Liver (tissue), 8 donors: ENCODE measurements at regions not wholly inside any gene's neighbourhood (a gene's known extent, or its start where the extent isn't known, plus 50 kb on each side); places are given as distances from the start of the nearest gene placed in this dataset.

Source experiments
- DNase-seq: peaks from one replicate; pipeline ENCODE4 v3.0.0-alpha.2; 2017; ENCODE audit warnings: low spot score
- H3K27ac ChIP-seq, 2 donors: one replicate each; pipeline ENCODE4 v1.7.0; 2013; ENCODE audit warnings: inconsistent platforms in 2 of 2, low read length in 2 of 2, control low read depth in 1 of 2, low read depth in 1 of 2, mild to moderate bottlenecking in 1 of 2
- H3K27me3 ChIP-seq, 4 donors: one replicate each; pipeline versions ENCODE4 v1.6.1 to v1.7.0; 2013; ENCODE audit warnings: low read length in 3 of 4, inconsistent platforms in 1 of 4, mild to moderate bottlenecking in 1 of 4, moderate library complexity in 1 of 4; ENCODE audit not compliant: control insufficient read depth in 4 of 4, insufficient read depth in 4 of 4
- H3K36me3 ChIP-seq, 4 donors: one replicate each; pipeline versions ENCODE4 v1.6.1 to v1.7.0; 2013; ENCODE audit warnings: low read length in 3 of 4, mild to moderate bottlenecking in 3 of 4, low read depth in 1 of 4, moderate library complexity in 1 of 4; ENCODE audit not compliant: control insufficient read depth in 4 of 4, insufficient read depth in 3 of 4
- H3K4me1 ChIP-seq, 4 donors: one replicate each; pipeline versions ENCODE4 v1.6.1 to v1.7.0; 2013; ENCODE audit warnings: low read length in 3 of 4, mild to moderate bottlenecking in 3 of 4, moderate library complexity in 1 of 4; ENCODE audit not compliant: control insufficient read depth in 4 of 4, insufficient read depth in 4 of 4
- H3K4me3 ChIP-seq, 3 donors: one replicate each; pipeline versions ENCODE4 v1.6.1 to v1.7.0; 2013; ENCODE audit warnings: low read length in 3 of 3, control low read depth in 1 of 3, low read depth in 1 of 3, mild to moderate bottlenecking in 1 of 3
- H3K9ac ChIP-seq, 2 donors: one replicate each; pipeline ENCODE4 v1.7.0; 2013; ENCODE audit warnings: low read length in 2 of 2, mild to moderate bottlenecking in 2 of 2, moderate library complexity in 2 of 2, control low read depth in 1 of 2, low read depth in 1 of 2
- H3K9me3 ChIP-seq, 4 donors: one replicate each; pipeline versions ENCODE4 v1.6.1 to v1.7.0; 2013; ENCODE audit warnings: low read length in 3 of 4; ENCODE audit not compliant: control insufficient read depth in 4 of 4
- ATF3 ChIP-seq: IDR thresholded peaks from 2 replicates; pipeline ENCODE4 v1.6.1; 2016; ENCODE audit warnings: antibody characterized with exemption
- CTCF ChIP-seq: fragments of 150-350 bp; IDR thresholded peaks from 2 replicates; pipeline ENCODE4 v1.5.1; 2017; ENCODE audit warnings: improper control_type of control experiment, low read depth, low read length; ENCODE audit not compliant: missing input control
- FOXA2 ChIP-seq: IDR thresholded peaks from 2 replicates; pipeline ENCODE4 v1.6.1; 2016; ENCODE audit warnings: antibody characterized with exemption
- HNF4A ChIP-seq, 2 donors: conservative IDR thresholded peaks; 2 replicates each; pipeline ENCODE4 v1.6.1; 2016; ENCODE audit warnings: antibody characterized with exemption in 2 of 2, mild to moderate bottlenecking in 2 of 2
- HNF4G ChIP-seq: IDR thresholded peaks from 2 replicates; pipeline ENCODE4 v1.6.1; 2016; ENCODE audit warnings: antibody characterized with exemption
- JUND ChIP-seq, 2 donors: IDR thresholded peaks; 2 replicates each; pipeline ENCODE4 v1.6.1; 2016; ENCODE audit warnings: antibody characterized with exemption in 2 of 2
- MAX ChIP-seq: IDR thresholded peaks from 2 replicates; pipeline ENCODE4 v1.6.1; 2016; ENCODE audit warnings: antibody characterized with exemption
- NR2F2 ChIP-seq: IDR thresholded peaks from 2 replicates; pipeline ENCODE4 v1.6.1; 2016; ENCODE audit warnings: antibody characterized with exemption
- RAD21 ChIP-seq, 2 donors: IDR thresholded peaks; 2 replicates each; pipeline ENCODE4 v1.6.1; 2016; ENCODE audit warnings: antibody characterized with exemption in 2 of 2, mild to moderate bottlenecking in 2 of 2
- REST ChIP-seq: IDR thresholded peaks from 2 replicates; pipeline ENCODE4 v1.6.1; 2016; ENCODE audit warnings: antibody characterized with exemption, mild to moderate bottlenecking
- RXRA ChIP-seq, 2 donors: IDR thresholded peaks; 2 replicates each; pipeline ENCODE4 v1.6.1; 2017 to 2018; ENCODE audit warnings: antibody characterized with exemption in 2 of 2, mild to moderate bottlenecking in 1 of 2
- TAF1 ChIP-seq: conservative IDR thresholded peaks from 2 replicates; pipeline ENCODE4 v1.6.1; 2016; ENCODE audit warnings: antibody characterized with exemption, mild to moderate bottlenecking
- YY1 ChIP-seq: IDR thresholded peaks from 2 replicates; pipeline ENCODE4 v1.6.1; 2016; ENCODE audit warnings: antibody characterized with exemption, mild to moderate bottlenecking
- ZBTB33 ChIP-seq: IDR thresholded peaks from 2 replicates; pipeline ENCODE4 v1.6.1; 2016; ENCODE audit warnings: antibody characterized with exemption
- WGBS: extraction: QIAGEN DNeasy Blood & Tissue Kit; methylation state at CpG from one replicate; pipeline ENCODE4 v1.1.7; 2013; 5-methylcytosine and 5-hydroxymethylcytosine counted together
- donor health status: healthy.
- donor health status: healthy.
- donor health status: healthy.
- donor health status: healthy.
- donor health status: healthy.

- Histone ChIP-seq H3K9me3 (no peaks in the 10 kb centered on the region), H3K27ac (no peak overlapping the region), H3K36me3 (no peaks in the 10 kb centered on the region), H3K4me1 (no peaks in the 10 kb centered on the region), H3K27me3 (peaks cover 0 to 11% (median 0%) of the 10 kb centered on the region in 4 donors), H3K4me3 (no peak overlapping the region), H3K9ac (no peak overlapping the region)
- no peak for DNase-seq
- TF ChIP-seq NR2F2 (no peak), HNF4G (no peak), ZBTB33 (no peak), RXRA (IDR thresholded peaks at IDR 0.05) (no peak), RAD21 (IDR thresholded peaks at IDR 0.05) (no peak), FOXA2 (no peak), JUND (IDR thresholded peaks at IDR 0.05) (no peak), MAX (no peak)
- 97% methylated on average over 2 of the region's 2 CpGs for WGBS
Measured at GRCh38 chr10:69726850-69727249, 74.9 kb upstream of the COL13A1 start.

- H3K27me3 ChIP-seq, result peaks cover 0 to 6% (median 0%) of the 10 kb centered on the region in 4 donors
- H3K27ac ChIP-seq, result no peak overlapping the region
- no peaks in the 10 kb centered on the region for H3K9me3 ChIP-seq
- WGBS, result 36% methylated on average over 3 of the region's 3 CpGs
- TF ChIP-seq JUND (IDR thresholded peaks at IDR 0.05) (no peak), HNF4A (conservative IDR thresholded peaks at IDR 0.05) (no peak), NR2F2 (peak; percentile 55), ATF3 (no peak)
- no peaks in the 10 kb centered on the region for H3K4me1 ChIP-seq
- H3K36me3 ChIP-seq, result no peaks in the 10 kb centered on the region
- DNase-seq, result no peak
- no peak overlapping the region for H3K9ac ChIP-seq
- H3K4me3 ChIP-seq, result no peak overlapping the region
Measured at GRCh38 chr10:69728335-69728870, 73.3 kb upstream of the COL13A1 start.

- Histone ChIP-seq H3K36me3 (no peaks in the 10 kb centered on the region), H3K4me1 (no peaks in the 10 kb centered on the region), H3K27ac (no peak overlapping the region), H3K27me3 (peaks cover 0 to 3% (median 0%) of the 10 kb centered on the region in 4 donors), H3K9ac (no peak overlapping the region), H3K4me3 (no peak overlapping the region), H3K9me3 (no peaks in the 10 kb centered on the region)
- no peak for TF ChIP-seq CTCF
- no peak for TF ChIP-seq RXRA (IDR thresholded peaks at IDR 0.05)
- TF ChIP-seq RAD21 (IDR thresholded peaks at IDR 0.05), result no peak
- TF ChIP-seq REST, result no peak
- no peak for TF ChIP-seq TAF1
- TF ChIP-seq MAX, result no peak
- no peak for TF ChIP-seq FOXA2
- no peak for TF ChIP-seq YY1
- DNase-seq, result no peak
- 87% methylated on average over 12 of the region's 12 CpGs for WGBS
Measured at GRCh38 chr10:69729326-69730048, 72.2 kb upstream of the COL13A1 start.
